Smooth muscle cell (in vitro differentiated cells): ENCODE measurements at regions not wholly inside any gene's neighbourhood (a gene's known extent, or its start where the extent isn't known, plus 50 kb on each side); places are given as distances from the start of the nearest gene placed in this dataset.
"Not testable (repeated sequence)": the region's sequence is repeated elsewhere in the genome, so short reads cannot be mapped to it uniquely, and the experiment has no call there.

Experiments
- DNase-seq: peaks from one replicate; lab custom pipeline; 2025; ENCODE audit not compliant: unreplicated experiment; lab: John Stamatoyannopoulos, UW
- H2AFZ ChIP-seq: fragments of 200-600 bp; sonication (generic); 2 replicates; pipeline ENCODE4 v1.6.0; 2016; ENCODE audit warnings: antibody characterized with exemption, low read depth, mild to moderate bottlenecking
- H3F3A ChIP-seq: fragments of 200-600 bp; sonication (generic); 2 replicates; pipeline ENCODE4 v1.6.0; 2017; ENCODE audit warnings: antibody characterized with exemption, low read depth
- H3K27ac ChIP-seq: fragments of 200-600 bp; sonication (generic); 2 replicates; pipeline ENCODE4 v1.5.1; 2016; ENCODE audit warnings: low read depth, mild to moderate bottlenecking
- H3K27me3 ChIP-seq: fragments of 200-600 bp; sonication (generic); 2 replicates; pipeline ENCODE4 v1.6.1; 2016; ENCODE audit warnings: low read depth, mild to moderate bottlenecking
- H3K36me3 ChIP-seq: fragments of 200-600 bp; sonication (generic); 2 replicates; pipeline ENCODE4 v1.5.1; 2016; ENCODE audit warnings: low read depth
- H3K4me1 ChIP-seq: fragments of 200-600 bp; sonication (generic); 2 replicates; pipeline ENCODE4 v1.5.1; 2016; ENCODE audit warnings: low read depth
- H3K4me2 ChIP-seq: fragments of 200-600 bp; sonication (generic); 2 replicates; pipeline ENCODE4 v1.6.0; 2016; ENCODE audit warnings: mild to moderate bottlenecking
- H3K4me3 ChIP-seq: fragments of 200-600 bp; sonication (generic); 2 replicates; pipeline ENCODE4 v1.5.1; 2016; ENCODE audit warnings: mild to moderate bottlenecking
- H3K79me2 ChIP-seq: fragments of 200-600 bp; sonication (generic); 2 replicates; pipeline ENCODE4 v1.6.0; 2016; ENCODE audit warnings: low read depth, mild to moderate bottlenecking
- H3K9ac ChIP-seq: fragments of 200-600 bp; sonication (generic); 2 replicates; pipeline ENCODE4 v1.6.0; 2016; ENCODE audit warnings: low read depth
- H3K9me3 ChIP-seq: fragments of 200-600 bp; sonication (generic); replicated peaks from 2 replicates; pipeline ENCODE4 v1.5.1; 2016; ENCODE audit warnings: low read depth
- H4K20me1 ChIP-seq: fragments of 200-600 bp; sonication (generic); 2 replicates; pipeline ENCODE4 v1.6.0; 2016; ENCODE audit warnings: low read depth
- WGBS: methylation state at CpG from one replicate; pipeline ENCODE4 v1.1.7; 2016; ENCODE audit warnings: low lambda C conversion rate; 5-methylcytosine and 5-hydroxymethylcytosine counted together

DNA sequence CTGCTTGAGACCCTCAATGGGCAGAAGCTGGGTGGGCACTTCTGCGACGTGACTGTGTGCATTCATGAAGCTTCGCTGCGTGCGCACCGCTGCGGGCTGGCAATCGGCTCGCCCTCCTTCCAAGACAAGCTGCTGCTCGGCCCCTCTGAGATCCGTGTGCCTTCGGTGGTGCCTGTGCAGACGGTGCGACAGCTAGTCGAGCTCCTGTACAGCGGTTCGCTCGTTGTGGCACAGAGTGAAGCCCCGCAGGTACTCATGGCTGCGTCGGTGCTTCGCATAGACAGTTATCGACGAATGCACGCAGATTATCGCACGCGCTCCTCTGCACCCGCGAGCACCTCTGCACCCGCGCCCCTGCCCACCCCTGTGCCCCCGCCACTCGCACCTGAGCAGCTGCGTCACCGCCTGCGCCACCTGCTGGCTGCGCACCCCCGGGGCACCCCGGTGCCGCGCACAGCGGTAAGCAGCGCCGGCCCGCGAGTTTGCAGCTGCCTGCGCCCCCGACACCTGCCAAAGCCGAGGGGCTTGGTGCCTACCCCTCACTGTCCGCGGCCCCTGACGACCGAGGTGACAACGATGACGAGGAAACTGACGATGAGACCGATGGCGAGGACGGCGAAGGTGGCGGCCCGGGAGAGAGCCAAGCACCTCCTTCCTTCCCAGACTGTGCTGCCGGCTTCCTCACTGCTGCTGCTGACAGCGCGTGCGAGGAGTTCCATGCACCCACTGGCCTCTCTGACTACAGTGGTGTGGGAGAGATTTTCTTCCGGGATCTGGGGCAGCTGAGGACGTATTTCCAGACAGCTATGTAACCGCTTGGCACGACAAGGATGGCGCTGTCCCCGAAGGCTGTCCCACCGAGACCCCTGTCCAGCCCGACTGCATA lies 89.2 kb downstream of the LIMS4 start:
- not testable (repeated sequence) for H4K20me1 ChIP-seq, H3K4me3 ChIP-seq, H3K4me2 ChIP-seq, H3K9ac ChIP-seq, DNase-seq, H3K4me1 ChIP-seq, H3K79me2 ChIP-seq, H3F3A ChIP-seq, H3K9me3 ChIP-seq, H2AFZ ChIP-seq, H3K36me3 ChIP-seq, H3K27ac ChIP-seq, H3K27me3 ChIP-seq
- WGBS, result no CpG with 5 or more reads among the region's 75 CpGs

- not testable (repeated sequence) for DNase-seq, H3F3A ChIP-seq, H3K9me3 ChIP-seq, H4K20me1 ChIP-seq, H3K4me2 ChIP-seq, H3K27ac ChIP-seq, H3K4me3 ChIP-seq, H3K4me1 ChIP-seq, H3K27me3 ChIP-seq, H3K79me2 ChIP-seq, H2AFZ ChIP-seq, H3K36me3 ChIP-seq, H3K9ac ChIP-seq
- 93% methylated on average over 2 of the region's 2 CpGs for WGBS
Observed at GRCh38 chr2:110373519-110373918, 99.1 kb downstream of the LIMS4 start.

GRCh38 chr2:110371633-110372032 lies 101.0 kb downstream of the LIMS4 start:
- not testable (repeated sequence) for DNase-seq, H3K9me3 ChIP-seq
- WGBS, result 89% methylated on average over 2 of the region's 2 CpGs

DNA sequence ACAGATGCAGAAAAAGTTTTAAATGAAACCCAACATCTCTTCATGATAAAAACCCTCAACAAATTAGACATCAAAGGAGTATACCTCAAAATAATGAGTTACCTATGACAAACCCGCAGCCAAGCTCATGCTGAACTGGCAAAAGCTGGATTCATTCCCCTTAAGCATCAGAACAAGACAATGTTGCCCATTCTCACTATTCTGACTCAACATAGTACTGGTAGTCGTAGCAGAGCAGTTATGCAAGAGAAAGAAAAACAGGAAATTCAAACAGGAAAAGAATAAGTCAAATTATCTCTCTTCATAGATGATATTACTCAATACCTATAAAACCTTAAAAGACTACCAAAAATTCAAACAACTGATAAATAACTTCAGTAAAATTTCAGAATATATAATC lies 115.0 kb downstream of the LIMS4 start:
- not testable (repeated sequence) for H3K27me3 ChIP-seq, H3K27ac ChIP-seq, H3K4me3 ChIP-seq, H4K20me1 ChIP-seq, H3K9ac ChIP-seq, H3K4me1 ChIP-seq, H3K79me2 ChIP-seq, H3K36me3 ChIP-seq, H2AFZ ChIP-seq, H3K4me2 ChIP-seq, DNase-seq, H3K9me3 ChIP-seq, H3F3A ChIP-seq
- WGBS, result no CpG with 5 or more reads among the region's 2 CpGs

More at GRCh38 chr2:110371633-110372032, 101.0 kb downstream of the LIMS4 start:
- not testable (repeated sequence) for H3K27ac ChIP-seq, H4K20me1 ChIP-seq, H3K36me3 ChIP-seq, H2AFZ ChIP-seq, H3K27me3 ChIP-seq, H3K4me2 ChIP-seq, H3K4me3 ChIP-seq, H3K4me1 ChIP-seq, H3F3A ChIP-seq, H3K79me2 ChIP-seq, H3K9ac ChIP-seq

DNA sequence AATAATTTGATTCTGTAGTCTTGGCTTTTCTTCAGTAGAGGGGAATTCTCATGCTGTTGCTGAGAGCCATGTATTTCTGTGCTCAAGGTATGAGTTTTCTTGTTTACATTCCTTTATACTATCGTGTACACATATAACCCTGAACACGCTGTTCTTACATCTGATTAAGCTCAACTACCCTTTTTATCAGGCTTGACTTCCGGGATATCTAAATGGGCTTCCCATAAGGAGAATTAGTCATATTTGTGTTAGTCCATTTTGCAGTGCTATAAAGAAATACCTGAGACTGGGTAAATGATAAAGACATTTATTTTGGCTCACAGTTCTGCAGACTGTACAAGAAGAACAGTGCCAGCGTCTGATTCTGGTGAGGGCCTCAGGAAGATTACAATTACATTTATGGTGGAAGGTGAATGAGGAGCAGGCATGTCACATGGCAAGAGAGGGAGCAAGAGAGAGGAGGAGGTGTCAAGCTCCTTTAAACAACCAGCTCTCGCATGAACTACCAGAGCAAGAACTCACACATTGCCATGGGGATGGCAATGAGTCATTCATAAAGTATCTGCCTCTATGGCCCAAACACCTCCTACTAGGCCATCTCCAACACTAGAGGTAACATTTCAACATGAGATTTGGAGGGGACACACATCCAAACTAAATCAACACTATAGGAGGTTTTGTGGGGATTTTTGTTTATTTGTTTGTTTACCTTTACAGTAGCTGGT lies 118.2 kb downstream of the LIMS4 start:
- H3F3A ChIP-seq, H4K20me1 ChIP-seq, H3K79me2 ChIP-seq, H3K9ac ChIP-seq, H3K4me1 ChIP-seq, H3K4me3 ChIP-seq, H3K4me2 ChIP-seq, H3K27ac ChIP-seq, H2AFZ ChIP-seq, DNase-seq, H3K9me3 ChIP-seq, H3K27me3 ChIP-seq, H3K36me3 ChIP-seq: not testable (repeated sequence)
- 83% methylated on average over 1 of the region's 5 CpGs for WGBS

GRCh38 chr2:110350718-110351117 lies 121.9 kb downstream of the LIMS4 start:
- H3K27ac ChIP-seq, H3K9me3 ChIP-seq, H3K27me3 ChIP-seq, H3K4me1 ChIP-seq, H3K4me2 ChIP-seq, H2AFZ ChIP-seq, H4K20me1 ChIP-seq, H3K9ac ChIP-seq, H3K79me2 ChIP-seq, H3K36me3 ChIP-seq, DNase-seq, H3F3A ChIP-seq, H3K4me3 ChIP-seq: not testable (repeated sequence)

DNA sequence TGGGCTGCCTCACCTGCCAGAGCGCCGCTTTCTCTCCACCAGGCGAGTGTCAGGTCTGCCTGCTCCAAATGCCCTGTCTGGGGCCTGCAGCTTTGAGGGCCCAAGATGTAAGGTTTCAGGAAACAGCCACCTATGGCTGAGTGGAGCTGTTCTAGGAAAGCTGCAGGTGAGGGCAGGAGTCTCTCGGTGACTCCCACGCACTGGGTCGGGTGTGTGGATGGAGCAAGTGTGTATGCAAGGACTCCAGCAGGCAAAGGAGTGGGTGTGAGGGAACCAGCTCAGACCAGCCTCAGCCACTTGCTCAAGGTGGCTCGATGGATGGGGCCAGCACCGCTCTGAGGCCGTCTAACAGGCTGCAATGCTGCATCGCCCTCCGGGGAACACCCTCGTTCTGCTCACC lies 123.7 kb downstream of the LIMS4 start:
- not testable (repeated sequence) for H3K36me3 ChIP-seq, H3K4me1 ChIP-seq, H3K27ac ChIP-seq, H3F3A ChIP-seq, H3K4me3 ChIP-seq, H2AFZ ChIP-seq, H3K79me2 ChIP-seq, H3K9ac ChIP-seq, H3K4me2 ChIP-seq, H3K9me3 ChIP-seq, H3K27me3 ChIP-seq, DNase-seq, H4K20me1 ChIP-seq
- 91% methylated on average over 4 of the region's 12 CpGs for WGBS

- H3K27ac ChIP-seq, H3K27me3 ChIP-seq, DNase-seq, H3K9ac ChIP-seq, H3K79me2 ChIP-seq, H4K20me1 ChIP-seq, H3K4me1 ChIP-seq, H2AFZ ChIP-seq, H3K4me3 ChIP-seq, H3K4me2 ChIP-seq, H3K36me3 ChIP-seq, H3F3A ChIP-seq, H3K9me3 ChIP-seq: not testable (repeated sequence)
- WGBS, result 94% methylated on average over 4 of the region's 6 CpGs
Observed at GRCh38 chr2:110344405-110345035, 128.1 kb downstream of the LIMS4 start.
